ENCODE measurements at regions not wholly inside any gene's neighbourhood (a gene's known extent, or its start where the extent isn't known, plus 50 kb on each side); places are given as distances from the start of the nearest gene placed in this dataset.

GRCh38 chr12:87796961-87797516, 232.2 kb downstream of the C12orf50 start:
- H3K4me1 Mint-ChIP-seq (ENCODE audit: low read depth): peaks cover 71% of the 10 kb centered on the region
- no peak for TF ChIP-seq CTCF (IDR thresholded peaks at IDR 0.05)
- H3K9me3 Mint-ChIP-seq (ENCODE audit: low read depth): no peaks in the 10 kb centered on the region
- H3K4me3 Mint-ChIP-seq (ENCODE audit: unreplicated experiment): no peak overlapping the region
- no peaks in the 10 kb centered on the region for H3K36me3 Mint-ChIP-seq (ENCODE audit: low read depth)
- H3K27ac Mint-ChIP-seq (ENCODE audit: unreplicated experiment): peak overlapping the region; percentile 30
- H3K27me3 Mint-ChIP-seq (ENCODE audit: low read depth): no peaks in the 10 kb centered on the region
- no peak for DNase-seq (ENCODE audit: low spot score)

- no peak for TF ChIP-seq CTCF (IDR thresholded peaks at IDR 0.05)
- peaks cover 57% of the 10 kb centered on the region for H3K4me1 Mint-ChIP-seq (ENCODE audit: low read depth)
- H3K4me3 Mint-ChIP-seq (ENCODE audit: unreplicated experiment): no peak overlapping the region
- no peaks in the 10 kb centered on the region for H3K36me3 Mint-ChIP-seq (ENCODE audit: low read depth)
- H3K9me3 Mint-ChIP-seq (ENCODE audit: low read depth): no peaks in the 10 kb centered on the region
- H3K27me3 Mint-ChIP-seq (ENCODE audit: low read depth): no peaks in the 10 kb centered on the region
- H3K27ac Mint-ChIP-seq (ENCODE audit: unreplicated experiment): no peak overlapping the region
- no peak for DNase-seq (ENCODE audit: low spot score)
Measured at GRCh38 chr12:87795555-87795954, 233.6 kb downstream of the C12orf50 start.

- TF ChIP-seq CTCF (IDR thresholded peaks at IDR 0.05): no peak
- no peak for DNase-seq (ENCODE audit: low spot score)
- Mint-ChIP-seq H3K36me3 (ENCODE audit: low read depth) (no peaks in the 10 kb centered on the region), H3K27me3 (ENCODE audit: low read depth) (no peaks in the 10 kb centered on the region), H3K4me1 (ENCODE audit: low read depth) (peaks cover 53% of the 10 kb centered on the region), H3K27ac (ENCODE audit: unreplicated experiment) (no peak overlapping the region), H3K9me3 (ENCODE audit: low read depth) (no peaks in the 10 kb centered on the region), H3K4me3 (ENCODE audit: unreplicated experiment) (no peak overlapping the region)
Measured at GRCh38 chr12:87794854-87795253, 234.3 kb downstream of the C12orf50 start.

GRCh38 chr12:87793131-87793530, 236.1 kb downstream of the C12orf50 start:
- peaks cover 45% of the 10 kb centered on the region for H3K4me1 Mint-ChIP-seq (ENCODE audit: low read depth)
- H3K27me3 Mint-ChIP-seq (ENCODE audit: low read depth): no peaks in the 10 kb centered on the region
- peak; percentile 25 for TF ChIP-seq CTCF (IDR thresholded peaks at IDR 0.05)
- no peaks in the 10 kb centered on the region for H3K36me3 Mint-ChIP-seq (ENCODE audit: low read depth)
- no peaks in the 10 kb centered on the region for H3K9me3 Mint-ChIP-seq (ENCODE audit: low read depth)
- no peak for DNase-seq (ENCODE audit: low spot score)
- no peak overlapping the region for H3K4me3 Mint-ChIP-seq (ENCODE audit: unreplicated experiment)
- H3K27ac Mint-ChIP-seq (ENCODE audit: unreplicated experiment): peak overlapping the region; percentile 15

GRCh38 chr12:87784350-87784749, 244.9 kb downstream of the C12orf50 start:
- no peak for TF ChIP-seq CTCF (IDR thresholded peaks at IDR 0.05)
- H3K9me3 Mint-ChIP-seq (ENCODE audit: low read depth): no peaks in the 10 kb centered on the region
- H3K36me3 Mint-ChIP-seq (ENCODE audit: low read depth): peaks cover 2% of the 10 kb centered on the region
- H3K4me3 Mint-ChIP-seq (ENCODE audit: unreplicated experiment): no peak overlapping the region
- DNase-seq (ENCODE audit: low spot score): peak; percentile 35
- H3K27ac Mint-ChIP-seq (ENCODE audit: unreplicated experiment): no peak overlapping the region
- peaks cover 15% of the 10 kb centered on the region for H3K4me1 Mint-ChIP-seq (ENCODE audit: low read depth)
- H3K27me3 Mint-ChIP-seq (ENCODE audit: low read depth): no peaks in the 10 kb centered on the region
